Central memory CD8-positive, alpha-beta T cell (primary cell): ENCODE measurements at regions not wholly inside any gene's neighbourhood (a gene's known extent, or its start where the extent isn't known, plus 50 kb on each side); places are given as distances from the start of the nearest gene placed in this dataset.

Source experiments
- ATAC-seq: fragments of 150-1000 bp; cut with Tn5 transposase; replicated peaks from 2 replicates; pipeline ENCODE4 v1.10.0; 2022; ENCODE audit warnings: mild to moderate bottlenecking, moderate FRiP score, moderate number of reproducible peaks; ENCODE audit not compliant: poor library complexity, severe bottlenecking; ENCODE audit errors: extremely low read depth
- DNase-seq, 2 donors: peaks; one replicate each; pipeline ENCODE4 v3.0.0; 2021; ENCODE audit warnings: low spot score in 2 of 2
- H3K27ac Mint-ChIP-seq: one replicate; pipeline ENCODE4 v1.8.0; 2022; ENCODE audit warnings: low read depth, mild to moderate bottlenecking, moderate library complexity, mixed read lengths
- H3K27me3 Mint-ChIP-seq: one replicate; pipeline ENCODE4 v1.8.0; 2022; ENCODE audit warnings: mixed read lengths
- H3K36me3 Mint-ChIP-seq: one replicate; pipeline ENCODE4 v1.8.0; 2022; ENCODE audit warnings: mild to moderate bottlenecking, moderate library complexity, mixed read lengths; ENCODE audit not compliant: insufficient read depth
- H3K4me1 Mint-ChIP-seq: one replicate; pipeline ENCODE4 v1.8.0; 2022; ENCODE audit warnings: mixed read lengths
- H3K4me3 Mint-ChIP-seq: one replicate; pipeline ENCODE4 v1.8.0; 2022; ENCODE audit warnings: mild to moderate bottlenecking, moderate library complexity, mixed read lengths
- H3K9me3 Mint-ChIP-seq: one replicate; pipeline ENCODE4 v1.8.0; 2022; ENCODE audit warnings: mixed read lengths

- H3K36me3 Mint-ChIP-seq: no peaks in the 10 kb centered on the region
- no peaks in the 10 kb centered on the region for H3K9me3 Mint-ChIP-seq
- ATAC-seq: no peak
These were observed 165.6 kb downstream of the SIPA1L2 start for GRCh38 chr1:232464325-232464724.

GRCh38 chr1:232463225-232463624 lies 166.7 kb downstream of the SIPA1L2 start:
- Mint-ChIP-seq H3K4me3 (no peak overlapping the region), H3K9me3 (no peaks in the 10 kb centered on the region), H3K27ac (no peak overlapping the region), H3K36me3 (no peaks in the 10 kb centered on the region), H3K4me1 (peaks cover 19% of the 10 kb centered on the region), H3K27me3 (no peaks in the 10 kb centered on the region)
- DNase-seq (no peak), ATAC-seq (no peak)

More at GRCh38 chr1:232464325-232464724, 165.6 kb downstream of the SIPA1L2 start:
- no peaks in the 10 kb centered on the region for H3K27me3 Mint-ChIP-seq
- no peak overlapping the region for H3K27ac Mint-ChIP-seq
- H3K4me1 Mint-ChIP-seq: peaks cover 12% of the 10 kb centered on the region
- no peak overlapping the region for H3K4me3 Mint-ChIP-seq
- DNase-seq: no peak

- DNase-seq: no peak
- H3K4me3 Mint-ChIP-seq: no peak overlapping the region
- H3K27me3 Mint-ChIP-seq: no peaks in the 10 kb centered on the region
- no peak overlapping the region for H3K27ac Mint-ChIP-seq
- peaks cover 12% of the 10 kb centered on the region for H3K4me1 Mint-ChIP-seq
- H3K36me3 Mint-ChIP-seq: no peaks in the 10 kb centered on the region
- no peak for ATAC-seq
- H3K9me3 Mint-ChIP-seq: no peaks in the 10 kb centered on the region
These were observed 167.7 kb downstream of the SIPA1L2 start for GRCh38 chr1:232462213-232462612.

DNA sequence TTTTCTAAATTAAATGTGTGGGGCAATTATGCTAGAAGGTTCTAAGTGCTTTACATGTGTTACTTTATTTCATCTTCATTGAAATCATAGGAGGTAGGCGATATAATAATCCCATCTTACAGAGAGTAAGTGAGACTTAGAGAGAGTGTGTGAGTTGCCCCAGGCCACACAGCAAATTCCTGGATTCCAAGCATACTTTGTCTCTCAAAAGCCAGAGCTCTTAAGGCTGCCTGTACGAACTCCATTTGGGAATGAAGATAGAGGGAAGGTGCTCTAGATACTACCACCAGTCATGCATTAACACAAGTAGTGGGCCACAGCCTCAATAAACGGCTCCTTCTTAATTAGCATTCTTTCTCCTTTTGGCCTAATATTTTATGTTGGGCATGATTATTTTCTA lies 170.1 kb downstream of the SIPA1L2 start:
- DNase-seq (no peak), ATAC-seq (no peak)
- H3K27me3 Mint-ChIP-seq: no peaks in the 10 kb centered on the region
- no peaks in the 10 kb centered on the region for H3K9me3 Mint-ChIP-seq
- H3K27ac Mint-ChIP-seq: no peak overlapping the region
- peaks cover 16% of the 10 kb centered on the region for H3K4me1 Mint-ChIP-seq
- H3K36me3 Mint-ChIP-seq: no peaks in the 10 kb centered on the region
- H3K4me3 Mint-ChIP-seq: no peak overlapping the region

DNA sequence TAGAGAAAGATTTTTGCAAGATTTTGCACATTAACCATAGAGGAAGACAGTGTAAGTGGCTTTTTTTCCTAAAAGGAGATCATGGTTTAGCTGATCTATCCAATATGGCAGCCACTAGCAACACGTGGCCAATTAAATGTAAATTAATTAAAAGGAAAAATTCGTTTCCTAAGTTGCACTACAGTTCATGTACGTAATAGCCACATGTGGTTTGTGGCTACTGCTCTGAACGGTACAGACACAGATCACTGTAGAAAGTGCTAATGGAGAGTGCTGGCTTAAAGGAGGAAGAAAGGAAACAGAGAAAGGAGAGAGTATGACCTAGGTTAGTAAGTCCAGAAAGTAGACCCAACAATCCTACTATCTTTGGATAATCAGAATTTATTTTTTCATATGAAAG lies 170.8 kb downstream of the SIPA1L2 start:
- no peak overlapping the region for H3K4me3 Mint-ChIP-seq
- ATAC-seq (peak; percentile 55), DNase-seq (no peak)

GRCh38 chr1:232457595-232457994 lies 172.3 kb downstream of the SIPA1L2 start:
- Mint-ChIP-seq H3K4me3 (peak overlapping the region; percentile 50), H3K4me1 (peaks cover 16% of the 10 kb centered on the region), H3K9me3 (no peaks in the 10 kb centered on the region), H3K27me3 (no peaks in the 10 kb centered on the region), H3K27ac (peak overlapping the region; percentile 46), H3K36me3 (peaks cover 3% of the 10 kb centered on the region)
- ATAC-seq: peak; percentile 94
- peak in 1 of 2 donors; percentile 57 for DNase-seq

More for the DNA sequence above, 170.8 kb downstream of the SIPA1L2 start:
- H3K4me1 Mint-ChIP-seq: peaks cover 16% of the 10 kb centered on the region
- H3K27me3 Mint-ChIP-seq: no peaks in the 10 kb centered on the region
- H3K36me3 Mint-ChIP-seq: peaks cover 3% of the 10 kb centered on the region
- H3K27ac Mint-ChIP-seq: no peak overlapping the region
- H3K9me3 Mint-ChIP-seq: no peaks in the 10 kb centered on the region

DNA sequence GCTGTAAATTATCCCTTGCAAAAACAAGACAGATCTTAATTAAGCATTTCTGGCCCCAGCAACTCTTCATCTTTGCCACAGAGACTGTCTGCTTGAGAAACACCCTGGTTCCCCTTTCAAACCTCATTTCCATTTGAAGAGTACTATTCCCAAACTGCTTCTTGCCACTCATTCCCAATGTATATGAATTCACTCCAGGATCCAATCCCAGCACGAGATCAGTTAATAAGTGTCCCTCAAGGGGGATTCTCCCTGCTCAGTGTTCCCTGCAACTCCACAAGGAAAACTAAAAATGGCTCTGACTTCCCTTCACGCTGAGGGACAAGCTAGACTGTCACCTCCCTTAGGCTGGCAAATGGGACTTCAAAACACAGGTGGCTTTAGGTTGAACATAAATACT lies 173.2 kb downstream of the SIPA1L2 start:
- DNase-seq: no peak
- no peak overlapping the region for H3K4me3 Mint-ChIP-seq
- peaks cover 3% of the 10 kb centered on the region for H3K36me3 Mint-ChIP-seq
- no peaks in the 10 kb centered on the region for H3K9me3 Mint-ChIP-seq
- H3K27ac Mint-ChIP-seq: no peak overlapping the region
- H3K27me3 Mint-ChIP-seq: no peaks in the 10 kb centered on the region
- H3K4me1 Mint-ChIP-seq: peaks cover 24% of the 10 kb centered on the region
- no peak for ATAC-seq

DNA sequence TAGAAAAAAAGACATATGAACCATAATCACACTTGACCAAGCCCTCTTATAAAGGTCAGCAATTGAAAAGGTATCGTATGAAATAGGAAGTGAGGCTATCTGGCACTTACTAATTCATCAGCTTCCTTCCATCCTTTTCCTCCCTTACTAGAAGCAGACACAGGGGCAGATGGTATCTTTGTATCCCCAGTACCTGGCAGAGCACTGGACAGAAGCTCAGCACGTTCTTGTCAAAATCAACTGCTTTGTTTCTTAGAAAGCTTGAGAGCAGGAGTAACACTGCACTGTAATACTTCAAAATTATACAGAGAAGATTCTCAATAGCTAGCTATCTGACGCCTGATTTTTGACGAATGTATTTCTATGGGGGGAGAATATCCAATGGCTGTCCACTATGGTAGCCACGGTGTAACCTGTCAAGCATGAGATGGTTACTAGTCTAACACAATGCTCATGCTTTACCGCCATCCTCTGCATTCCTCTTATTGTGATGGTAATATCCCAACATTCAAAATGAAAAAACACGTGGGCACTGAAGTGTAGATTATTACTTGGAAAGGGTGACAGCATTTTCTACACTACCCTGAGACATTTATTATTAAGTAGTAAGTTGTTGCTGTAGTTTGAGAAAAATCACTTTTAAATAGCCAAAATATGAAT lies 175.6 kb downstream of the SIPA1L2 start:
- Mint-ChIP-seq H3K27me3 (no peaks in the 10 kb centered on the region), H3K4me3 (no peak overlapping the region), H3K4me1 (peaks cover 26% of the 10 kb centered on the region), H3K36me3 (peaks cover 3% of the 10 kb centered on the region), H3K27ac (no peak overlapping the region), H3K9me3 (no peaks in the 10 kb centered on the region)
- ATAC-seq (no peak), DNase-seq (no peak)

- Mint-ChIP-seq H3K4me1 (peaks cover 18% of the 10 kb centered on the region), H3K4me3 (no peak overlapping the region), H3K9me3 (no peaks in the 10 kb centered on the region), H3K27ac (no peak overlapping the region), H3K27me3 (no peaks in the 10 kb centered on the region), H3K36me3 (peaks cover 3% of the 10 kb centered on the region)
- ATAC-seq: no peak
- DNase-seq: no peak
These were observed 177.0 kb downstream of the SIPA1L2 start for GRCh38 chr1:232452736-232453440.

DNA sequence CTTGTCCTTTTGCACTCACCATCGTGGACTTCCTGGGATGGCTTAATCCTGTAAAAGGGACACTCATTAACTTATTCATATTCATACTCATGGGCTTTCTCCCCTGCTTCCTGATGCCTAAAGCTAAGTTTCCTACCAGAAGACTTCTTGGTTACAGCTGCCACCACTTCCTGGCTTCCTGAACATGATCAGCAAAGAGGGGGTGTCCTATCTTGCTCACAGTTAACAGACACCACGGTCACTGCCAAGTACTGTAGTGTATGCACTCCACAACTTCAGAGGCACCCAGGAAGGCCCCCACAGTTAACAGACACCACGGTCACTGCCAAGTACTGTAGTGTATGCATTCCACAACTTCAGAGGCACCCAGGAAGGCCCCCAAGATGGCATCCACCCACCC lies 177.8 kb downstream of the SIPA1L2 start:
- Mint-ChIP-seq H3K4me1 (peaks cover 18% of the 10 kb centered on the region), H3K27me3 (no peaks in the 10 kb centered on the region), H3K4me3 (no peak overlapping the region), H3K9me3 (no peaks in the 10 kb centered on the region), H3K27ac (no peak overlapping the region), H3K36me3 (peaks cover 3% of the 10 kb centered on the region)
- DNase-seq (no peak), ATAC-seq (no peak)

- Mint-ChIP-seq H3K4me3 (no peak overlapping the region), H3K4me1 (peaks cover 12% of the 10 kb centered on the region), H3K9me3 (no peaks in the 10 kb centered on the region), H3K27ac (no peak overlapping the region), H3K27me3 (no peaks in the 10 kb centered on the region), H3K36me3 (peaks cover 3% of the 10 kb centered on the region)
- ATAC-seq: no peak
- DNase-seq: no peak
These were observed 178.4 kb downstream of the SIPA1L2 start for GRCh38 chr1:232451506-232451905.

GRCh38 chr1:232450615-232451014 lies 179.3 kb downstream of the SIPA1L2 start:
- Mint-ChIP-seq H3K36me3 (peaks cover 3% of the 10 kb centered on the region), H3K27ac (no peak overlapping the region), H3K27me3 (no peaks in the 10 kb centered on the region), H3K9me3 (no peaks in the 10 kb centered on the region), H3K4me3 (no peak overlapping the region), H3K4me1 (peaks cover 11% of the 10 kb centered on the region)
- DNase-seq (no peak), ATAC-seq (no peak)

DNA sequence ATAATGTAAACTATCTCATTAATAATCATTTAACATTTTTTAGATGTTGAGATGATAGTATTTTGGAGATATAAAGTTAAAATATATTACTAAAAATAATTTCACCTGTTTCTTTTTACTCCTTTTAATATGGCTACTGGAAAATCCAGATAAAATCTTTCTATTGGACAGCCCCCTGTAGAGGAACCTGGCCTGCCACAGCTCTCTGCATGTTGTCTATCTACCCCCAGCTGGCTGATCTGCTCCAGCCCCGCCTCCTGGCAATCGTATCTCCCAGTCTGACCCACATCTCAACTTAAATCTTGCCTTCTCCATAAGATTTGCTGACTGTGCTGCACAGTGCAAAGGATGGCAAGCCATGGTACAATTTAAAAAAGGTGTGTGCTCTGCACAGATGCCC lies 182.8 kb downstream of the SIPA1L2 start:
- H3K9me3 Mint-ChIP-seq: no peaks in the 10 kb centered on the region
- H3K27me3 Mint-ChIP-seq: no peaks in the 10 kb centered on the region

More for the DNA sequence above, 182.8 kb downstream of the SIPA1L2 start:
- no peak for DNase-seq
- no peak for ATAC-seq
- H3K4me1 Mint-ChIP-seq: peaks cover 7% of the 10 kb centered on the region
- H3K36me3 Mint-ChIP-seq: no peaks in the 10 kb centered on the region
- H3K4me3 Mint-ChIP-seq: no peak overlapping the region
- H3K27ac Mint-ChIP-seq: no peak overlapping the region
